ENCODE measurements at regions not wholly inside any gene's neighbourhood (a gene's known extent, or its start where the extent isn't known, plus 50 kb on each side); places are given as distances from the start of the nearest gene placed in this dataset.

DNA sequence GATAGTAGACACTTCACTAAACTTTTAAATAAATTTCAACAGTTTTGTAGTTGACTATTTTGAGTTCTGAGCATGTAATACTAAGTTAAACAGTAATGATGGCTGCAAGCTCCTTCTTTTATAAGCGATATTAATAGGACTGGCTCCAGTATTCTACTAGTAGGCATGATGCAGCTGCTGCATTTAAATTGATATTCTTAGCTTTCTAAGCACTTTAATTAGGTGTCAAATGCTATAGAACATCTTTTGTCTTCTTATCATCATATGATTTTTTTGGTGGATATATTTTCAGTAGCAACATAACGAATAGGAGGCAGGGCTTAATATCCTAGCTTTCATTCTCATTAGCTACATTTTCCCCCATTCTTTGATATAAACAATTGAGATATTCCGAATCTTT, 141.1 kb downstream of the FBXO4 start:
- TF ChIP-seq, protein P1, sequence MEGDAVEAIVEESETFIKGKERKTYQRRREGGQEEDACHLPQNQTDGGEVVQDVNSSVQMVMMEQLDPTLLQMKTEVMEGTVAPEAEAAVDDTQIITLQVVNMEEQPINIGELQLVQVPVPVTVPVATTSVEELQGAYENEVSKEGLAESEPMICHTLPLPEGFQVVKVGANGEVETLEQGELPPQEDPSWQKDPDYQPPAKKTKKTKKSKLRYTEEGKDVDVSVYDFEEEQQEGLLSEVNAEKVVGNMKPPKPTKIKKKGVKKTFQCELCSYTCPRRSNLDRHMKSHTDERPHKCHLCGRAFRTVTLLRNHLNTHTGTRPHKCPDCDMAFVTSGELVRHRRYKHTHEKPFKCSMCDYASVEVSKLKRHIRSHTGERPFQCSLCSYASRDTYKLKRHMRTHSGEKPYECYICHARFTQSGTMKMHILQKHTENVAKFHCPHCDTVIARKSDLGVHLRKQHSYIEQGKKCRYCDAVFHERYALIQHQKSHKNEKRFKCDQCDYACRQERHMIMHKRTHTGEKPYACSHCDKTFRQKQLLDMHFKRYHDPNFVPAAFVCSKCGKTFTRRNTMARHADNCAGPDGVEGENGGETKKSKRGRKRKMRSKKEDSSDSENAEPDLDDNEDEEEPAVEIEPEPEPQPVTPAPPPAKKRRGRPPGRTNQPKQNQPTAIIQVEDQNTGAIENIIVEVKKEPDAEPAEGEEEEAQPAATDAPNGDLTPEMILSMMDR (conservative IDR thresholded peaks at IDR 0.05; ENCODE audit: low read length): no peak
- TF ChIP-seq EZH2phosphoT487 (IDR thresholded peaks at IDR 0.05; ENCODE audit: borderline replicate concordance): no peak
